A172 (cell line): ENCODE measurements at regions not wholly inside any gene's neighbourhood (a gene's known extent, or its start where the extent isn't known, plus 50 kb on each side); places are given as distances from the start of the nearest gene placed in this dataset.
"Not testable (repeated sequence)": the region's sequence is repeated elsewhere in the genome, so short reads cannot be mapped to it uniquely, and the experiment has no call there.

ENCODE experiments used
- DNase-seq: peaks from one replicate; pipeline ENCODE4 v3.0.0-alpha.2; 2015; ENCODE audit warnings: low spot score

- no peak for DNase-seq
These were observed 298.1 kb upstream of the SGO1 start for GRCh38 chr3:20484126-20484525.

DNA sequence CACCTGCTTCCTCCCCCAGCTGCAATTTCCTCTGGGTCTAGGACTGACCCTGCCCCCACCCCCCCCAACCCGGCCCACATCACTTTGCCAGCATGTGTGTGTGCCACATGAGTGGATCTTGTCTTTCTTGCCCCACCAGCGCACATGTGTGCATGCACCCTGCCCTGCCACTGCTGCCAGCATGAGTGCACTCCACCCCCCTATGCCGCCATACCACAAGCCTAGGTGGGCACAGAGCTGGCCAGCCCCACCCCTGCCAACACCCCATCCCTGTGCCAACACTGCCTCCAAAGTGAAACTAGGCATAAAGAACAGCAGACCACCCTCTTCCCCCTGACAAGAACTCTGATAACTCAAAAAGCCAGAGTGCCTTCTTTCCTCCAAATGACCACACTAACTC lies 296.3 kb upstream of the SGO1 start:
- DNase-seq: no peak

DNA sequence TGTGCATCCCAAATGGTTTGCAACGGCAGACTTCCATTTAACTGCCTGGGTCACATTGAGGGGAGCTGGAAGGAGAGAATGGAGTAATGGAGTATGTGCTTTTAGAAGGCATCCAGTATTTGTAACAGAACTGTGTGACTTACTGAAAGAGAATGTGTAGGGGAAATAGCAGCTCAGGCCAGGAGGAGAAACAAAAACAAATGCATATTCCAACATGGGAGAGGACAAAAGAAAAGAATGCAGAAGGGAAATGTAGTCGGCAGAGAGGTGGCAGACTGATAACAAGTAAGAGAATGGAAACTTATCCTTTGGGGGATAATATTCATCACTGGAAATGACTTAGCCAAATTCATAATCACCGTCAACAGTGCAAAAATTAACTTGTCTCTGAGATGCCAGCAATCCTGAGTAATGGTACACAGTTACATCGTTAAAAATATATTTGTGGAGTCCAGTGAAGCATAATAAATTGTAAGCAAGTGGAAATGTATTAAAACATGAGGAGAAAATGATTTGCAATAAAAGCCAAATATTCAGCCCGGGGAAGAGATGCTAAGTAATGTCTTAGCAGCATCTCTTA lies 294.9 kb upstream of the SGO1 start:
- DNase-seq: no peak

DNA sequence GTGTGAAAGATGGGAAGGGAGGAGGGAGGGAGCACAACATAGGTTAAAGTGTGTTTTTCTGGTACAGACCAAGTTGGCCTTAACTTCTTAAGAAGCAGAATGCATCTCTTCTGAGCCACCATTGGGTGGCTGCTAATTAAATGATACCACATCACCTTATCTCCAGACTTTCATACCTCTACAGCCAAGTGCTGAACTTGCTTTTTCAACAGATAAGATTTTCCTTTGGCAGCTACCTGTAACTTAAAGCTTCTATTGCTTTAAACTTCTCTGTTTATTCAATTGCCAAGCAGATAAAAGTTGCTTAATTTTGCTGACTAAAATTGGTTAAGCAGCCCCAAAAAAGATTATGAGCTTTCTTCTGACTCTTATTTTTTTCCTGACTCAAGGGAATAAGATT lies 292.4 kb upstream of the SGO1 start:
- DNase-seq: no peak

GRCh38 chr3:20464237-20464636 lies 278.2 kb upstream of the SGO1 start:
- DNase-seq: not testable (repeated sequence)

DNA sequence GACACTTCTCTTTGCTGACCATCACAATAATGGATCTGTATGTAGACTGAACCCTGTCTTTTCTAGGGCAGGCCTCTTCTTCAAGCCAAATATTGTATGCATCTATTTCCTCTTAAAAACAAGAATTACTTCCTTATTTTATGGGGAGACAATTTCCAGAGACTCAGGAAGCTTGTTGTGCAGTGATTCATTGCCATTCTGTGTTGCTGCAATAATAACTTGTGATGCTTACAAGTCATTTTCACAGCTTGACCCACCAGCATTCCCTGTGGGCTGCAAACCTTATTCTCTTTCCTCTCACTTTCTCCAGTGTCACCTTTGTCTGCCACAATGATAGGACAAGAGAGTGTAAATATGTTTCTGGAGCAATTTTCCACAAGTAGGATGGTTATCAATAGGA lies 276.7 kb upstream of the SGO1 start:
- no peak for DNase-seq

- DNase-seq: no peak
These were observed 276.2 kb upstream of the SGO1 start for GRCh38 chr3:20462226-20462625.

DNA sequence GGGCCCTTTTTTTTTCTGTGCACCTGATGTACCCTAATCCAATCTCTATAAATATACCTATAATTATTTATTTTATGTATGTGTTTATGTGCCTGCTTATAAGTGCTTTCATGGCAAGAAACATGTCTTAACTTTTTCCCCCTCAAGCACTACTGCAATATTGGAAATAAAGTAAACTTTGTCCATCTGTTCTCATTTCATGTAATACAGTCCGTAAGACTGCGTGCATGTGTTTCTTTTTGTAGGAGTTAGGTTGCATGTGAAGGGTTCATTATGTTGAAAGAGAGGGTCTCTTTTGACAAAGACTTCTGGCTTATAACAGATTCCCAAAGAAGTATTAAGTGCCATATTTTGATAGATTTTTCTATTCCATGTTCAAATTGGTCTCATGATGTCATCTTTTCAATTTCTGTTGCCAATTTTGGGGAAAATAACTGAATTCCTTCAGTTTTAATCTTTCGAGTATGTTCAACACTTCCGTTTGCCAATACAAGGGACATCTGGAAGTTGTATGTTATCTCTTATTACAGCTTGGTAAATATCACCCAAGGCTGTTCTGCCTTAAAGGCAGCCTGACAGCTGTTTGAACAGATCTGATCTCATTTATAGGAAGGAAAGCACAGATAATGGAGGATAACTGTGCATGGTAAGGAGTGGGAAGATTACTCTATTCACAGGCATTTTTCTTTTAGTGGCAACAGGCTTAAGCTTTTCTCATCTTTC lies 273.1 kb upstream of the SGO1 start:
- no peak for DNase-seq

DNA sequence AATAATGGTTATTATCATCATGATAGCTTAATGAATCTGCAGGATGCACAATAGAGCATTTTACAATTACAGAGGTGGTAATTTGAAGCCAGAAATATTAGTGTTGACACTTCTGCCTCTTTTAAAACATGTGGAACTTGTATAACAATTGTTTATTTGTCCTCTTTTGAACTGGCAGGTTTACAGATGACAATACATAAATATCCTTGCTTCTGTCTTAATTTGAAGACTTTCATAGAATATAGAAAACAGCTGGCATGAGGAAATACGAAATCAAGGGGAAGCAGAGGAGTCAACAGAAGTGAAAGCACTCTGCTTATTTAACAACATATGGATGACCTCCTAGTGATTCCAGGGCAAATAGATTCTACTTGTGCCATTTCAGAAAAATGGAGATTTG lies 270.5 kb upstream of the SGO1 start:
- no peak for DNase-seq

DNA sequence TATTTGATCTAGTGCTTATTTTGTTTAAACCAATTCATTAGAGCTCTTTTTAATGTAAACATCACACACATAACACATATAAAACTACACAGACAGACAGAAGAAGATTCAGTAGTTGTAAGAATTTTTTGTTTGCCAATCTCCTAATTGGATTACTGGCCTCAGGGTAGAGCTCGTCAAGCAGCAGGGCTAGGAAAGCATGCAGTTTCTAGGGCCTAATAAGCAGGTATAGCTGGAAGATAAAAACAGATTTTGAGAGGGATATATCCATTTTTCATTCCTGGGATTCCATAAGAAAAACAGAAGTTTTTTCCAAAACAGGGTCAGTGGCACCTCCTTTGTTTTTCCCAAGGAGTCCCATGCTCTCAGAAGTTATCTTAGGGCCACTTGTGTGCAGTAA lies 265.2 kb upstream of the SGO1 start:
- no peak for DNase-seq

DNA sequence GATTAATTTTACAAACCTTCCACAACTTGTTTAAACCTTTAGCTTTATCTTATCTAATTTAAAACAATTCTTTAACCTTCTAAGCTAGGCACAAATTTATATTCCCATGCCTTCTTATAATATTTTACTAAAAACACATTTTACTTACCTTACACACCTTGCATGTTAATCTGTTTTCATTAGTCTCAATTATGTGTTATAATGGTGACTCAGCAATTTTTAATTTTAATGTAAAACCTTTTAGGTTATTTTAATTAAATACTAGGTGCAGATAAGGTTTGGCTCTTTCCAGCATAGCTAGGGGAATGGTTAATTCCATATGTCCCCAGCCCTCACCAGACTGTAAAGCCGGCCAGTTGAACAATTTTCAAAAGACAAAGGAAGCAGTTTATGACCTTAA lies 264.6 kb upstream of the SGO1 start:
- DNase-seq: no peak

GRCh38 chr3:20442846-20443245 lies 256.8 kb upstream of the SGO1 start:
- no peak for DNase-seq

GRCh38 chr3:20427268-20427667 lies 241.3 kb upstream of the SGO1 start:
- DNase-seq: not testable (repeated sequence)

- DNase-seq: no peak
These were observed 239.1 kb upstream of the SGO1 start for GRCh38 chr3:20425138-20425537.

DNA sequence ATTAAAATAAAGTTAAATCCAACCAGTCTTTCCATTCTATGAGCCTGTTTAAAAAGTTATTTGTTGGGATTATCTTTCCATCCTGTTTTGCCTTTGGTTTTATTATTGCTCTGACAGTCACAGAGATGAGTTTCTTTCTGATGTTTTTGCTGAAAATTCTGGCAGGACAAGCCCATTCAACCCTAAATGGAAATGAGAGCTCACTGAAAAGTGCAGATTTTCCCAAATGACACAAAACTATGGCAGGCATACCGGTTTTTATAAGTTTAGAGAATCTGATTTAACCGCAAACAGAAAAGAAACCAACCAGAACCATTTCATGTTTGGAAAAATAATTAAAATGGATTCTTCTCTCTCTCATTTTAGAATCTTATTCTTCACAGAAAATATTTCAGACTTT lies 238.1 kb upstream of the SGO1 start:
- no peak for DNase-seq

GRCh38 chr3:20422391-20422790 lies 236.4 kb upstream of the SGO1 start:
- DNase-seq: no peak

- no peak for DNase-seq
These were observed 231.5 kb upstream of the SGO1 start for GRCh38 chr3:20417388-20418108.

DNA sequence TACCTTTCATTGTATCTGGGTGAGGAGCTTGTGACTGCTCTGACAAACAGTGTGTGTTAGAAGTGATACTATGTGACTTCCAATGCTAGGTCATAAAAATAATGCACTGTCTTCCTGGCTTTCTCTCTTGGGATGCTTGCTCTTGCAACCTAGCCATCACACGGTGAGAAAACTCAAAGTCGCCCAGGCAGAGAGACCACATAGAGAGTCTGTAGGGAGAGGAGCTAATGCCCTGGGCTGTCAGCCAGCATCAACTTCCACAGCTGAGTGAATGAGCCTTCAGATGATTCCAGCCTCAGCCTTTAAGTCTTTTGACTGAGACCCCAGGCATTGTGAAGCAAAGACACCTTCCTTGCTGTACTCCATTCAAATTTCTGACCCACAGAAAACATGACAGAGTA lies 220.6 kb upstream of the SGO1 start:
- DNase-seq: no peak

- DNase-seq: no peak
These were observed 219.7 kb upstream of the SGO1 start for GRCh38 chr3:20405744-20406143.

GRCh38 chr3:20405231-20405630 lies 219.2 kb upstream of the SGO1 start:
- no peak for DNase-seq

DNA sequence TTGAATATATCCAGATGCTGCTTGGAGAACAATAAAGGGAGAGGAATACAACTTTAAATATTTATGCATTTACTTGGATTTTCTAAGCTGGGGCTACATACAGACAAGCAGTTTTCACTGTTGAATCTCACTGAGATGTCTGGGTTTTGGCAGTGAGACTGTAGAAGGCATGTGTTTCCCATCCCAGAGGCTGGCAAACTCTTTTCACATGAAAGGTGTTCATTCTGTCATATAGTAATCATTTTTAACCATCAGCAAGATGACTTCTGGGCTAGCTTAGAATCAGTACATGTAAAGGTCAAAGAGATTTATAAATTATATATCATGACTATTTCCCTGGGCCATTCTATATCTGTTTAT lies 218.7 kb upstream of the SGO1 start:
- DNase-seq: no peak

DNA sequence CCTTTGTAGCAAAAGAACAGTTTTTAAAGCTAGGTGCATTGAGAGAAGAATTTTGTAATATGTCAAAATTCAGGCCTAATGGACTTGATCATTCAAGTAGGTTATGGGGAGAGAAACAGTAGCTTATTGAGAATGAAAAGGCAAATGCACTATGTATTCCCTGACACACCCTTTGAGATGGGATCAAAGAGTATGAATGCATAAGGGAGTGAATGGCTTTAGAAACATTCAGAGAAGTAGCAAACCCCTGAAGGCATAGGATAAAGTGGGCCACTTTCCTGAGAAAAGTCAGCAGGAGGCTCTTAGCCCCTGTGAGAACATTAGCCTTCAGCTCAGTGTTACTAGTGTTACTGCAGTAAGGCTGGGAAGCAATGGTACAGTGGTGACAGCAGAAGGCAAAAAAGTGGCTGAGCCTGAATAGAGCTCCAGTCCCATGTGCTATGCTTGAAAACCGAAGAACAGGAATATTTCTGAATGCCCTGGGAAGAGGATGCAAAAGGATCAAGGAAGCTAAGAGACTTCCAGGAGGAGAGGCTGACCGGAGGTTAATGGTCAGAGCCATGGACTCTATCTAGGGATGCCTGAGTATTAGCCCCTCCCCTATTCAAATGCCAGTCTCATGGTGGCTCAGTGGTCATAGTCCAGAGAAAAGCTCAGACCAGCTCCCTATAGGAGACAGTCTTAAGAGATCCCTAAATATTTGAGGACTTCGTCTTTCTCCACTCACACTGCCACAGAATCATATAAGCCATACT lies 218.2 kb upstream of the SGO1 start:
- no peak for DNase-seq

DNA sequence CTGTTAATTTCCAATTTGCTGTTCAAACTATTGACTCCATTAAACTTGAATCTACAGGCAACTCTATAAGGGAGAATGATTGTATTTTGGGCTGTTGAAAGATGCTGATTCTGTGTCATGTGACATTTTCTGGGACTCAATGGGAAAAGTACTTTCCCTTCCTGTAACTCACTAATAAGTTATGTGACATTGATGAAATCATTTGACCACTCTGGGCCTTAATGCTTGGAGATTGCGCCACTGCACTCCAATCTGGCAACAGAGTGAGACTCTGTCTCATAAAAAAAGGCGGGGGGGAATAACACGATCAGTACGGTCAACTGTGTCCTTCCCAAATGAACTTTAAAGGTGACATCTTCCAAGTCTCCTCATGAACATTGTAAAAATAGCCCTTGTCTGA lies 215.2 kb upstream of the SGO1 start:
- no peak for DNase-seq
